ENCODE measurements at regions not wholly inside any gene's neighbourhood (a gene's known extent, or its start where the extent isn't known, plus 50 kb on each side); places are given as distances from the start of the nearest gene placed in this dataset.

- Histone ChIP-seq H3K79me2 (ENCODE audit: control insufficient read depth, low read length) (no peaks in the 10 kb centered on the region), H3K9me3 (ENCODE audit: control insufficient read depth, insufficient read depth, low read length) (no peaks in the 10 kb centered on the region), H3K27ac (ENCODE audit: low read depth, low read length) (no peak overlapping the region), H3K4me3 (ENCODE audit: low read length) (no peak overlapping the region), H3K36me3 (ENCODE audit: control insufficient read depth, low read length) (no peaks in the 10 kb centered on the region), H3K9me2 (replicated peaks; ENCODE audit: control insufficient read depth, low read length) (no peaks in the 10 kb centered on the region), H3F3A (ENCODE audit: control insufficient read depth, insufficient read depth) (no peaks in the 10 kb centered on the region), H4K20me1 (ENCODE audit: control insufficient read depth, insufficient read depth, low read depth, low read length) (no peaks in the 10 kb centered on the region), H3K27me3 (ENCODE audit: control insufficient read depth, low read length) (no peaks in the 10 kb centered on the region), H3K4me2 (ENCODE audit: low read length) (no peak overlapping the region), H3K4me1 (ENCODE audit: control insufficient read depth, low read length) (no peaks in the 10 kb centered on the region)
- no peak for TF ChIP-seq CTCF (IDR thresholded peaks at IDR 0.05; ENCODE audit: low read depth, low read length, poor library complexity, severe bottlenecking)
- no peak for TF ChIP-seq EZH2phosphoT487 (IDR thresholded peaks at IDR 0.05; ENCODE audit: borderline replicate concordance, low read length)
Measured at GRCh38 chr11:80827781-80828180, 1387.0 kb upstream of the TENM4 start.

GRCh38 chr11:80826808-80827207 is 1386.0 kb upstream of the TENM4 start:
- no peak overlapping the region for H3K27ac ChIP-seq (ENCODE audit: low read depth, low read length)
- no peaks in the 10 kb centered on the region for H3K79me2 ChIP-seq (ENCODE audit: control insufficient read depth, low read length)
- H3K4me1 ChIP-seq (ENCODE audit: control insufficient read depth, low read length): no peaks in the 10 kb centered on the region
- H3F3A ChIP-seq (ENCODE audit: control insufficient read depth, insufficient read depth): no peaks in the 10 kb centered on the region
- no peaks in the 10 kb centered on the region for H3K9me2 ChIP-seq (replicated peaks; ENCODE audit: control insufficient read depth, low read length)
- no peak overlapping the region for H3K4me3 ChIP-seq (ENCODE audit: low read length)
- H3K9me3 ChIP-seq (ENCODE audit: control insufficient read depth, insufficient read depth, low read length): no peaks in the 10 kb centered on the region
- no peaks in the 10 kb centered on the region for H3K27me3 ChIP-seq (ENCODE audit: control insufficient read depth, low read length)
- H3K4me2 ChIP-seq (ENCODE audit: low read length): no peak overlapping the region
- TF ChIP-seq CTCF (IDR thresholded peaks at IDR 0.05; ENCODE audit: low read depth, low read length, poor library complexity, severe bottlenecking): no peak
- no peak for TF ChIP-seq EZH2phosphoT487 (IDR thresholded peaks at IDR 0.05; ENCODE audit: borderline replicate concordance, low read length)
- H4K20me1 ChIP-seq (ENCODE audit: control insufficient read depth, insufficient read depth, low read depth, low read length): no peaks in the 10 kb centered on the region
- H3K36me3 ChIP-seq (ENCODE audit: control insufficient read depth, low read length): no peaks in the 10 kb centered on the region

- no peaks in the 10 kb centered on the region for H3K4me1 ChIP-seq (ENCODE audit: control insufficient read depth, low read length)
- no peaks in the 10 kb centered on the region for H4K20me1 ChIP-seq (ENCODE audit: control insufficient read depth, insufficient read depth, low read depth, low read length)
- no peaks in the 10 kb centered on the region for H3K36me3 ChIP-seq (ENCODE audit: control insufficient read depth, low read length)
- no peak overlapping the region for H3K27ac ChIP-seq (ENCODE audit: low read depth, low read length)
- no peak overlapping the region for H3K4me3 ChIP-seq (ENCODE audit: low read length)
- no peaks in the 10 kb centered on the region for H3F3A ChIP-seq (ENCODE audit: control insufficient read depth, insufficient read depth)
- no peaks in the 10 kb centered on the region for H3K9me2 ChIP-seq (replicated peaks; ENCODE audit: control insufficient read depth, low read length)
- no peak for TF ChIP-seq CTCF (IDR thresholded peaks at IDR 0.05; ENCODE audit: low read depth, low read length, poor library complexity, severe bottlenecking)
- no peaks in the 10 kb centered on the region for H3K79me2 ChIP-seq (ENCODE audit: control insufficient read depth, low read length)
- H3K27me3 ChIP-seq (ENCODE audit: control insufficient read depth, low read length): no peaks in the 10 kb centered on the region
- no peaks in the 10 kb centered on the region for H3K9me3 ChIP-seq (ENCODE audit: control insufficient read depth, insufficient read depth, low read length)
- no peak overlapping the region for H3K4me2 ChIP-seq (ENCODE audit: low read length)
Measured at GRCh38 chr11:80822308-80822707, 1381.5 kb upstream of the TENM4 start.

GRCh38 chr11:80819271-80819670 is 1378.4 kb upstream of the TENM4 start:
- Histone ChIP-seq H3K36me3 (ENCODE audit: control insufficient read depth, low read length) (no peaks in the 10 kb centered on the region), H3K27ac (ENCODE audit: low read depth, low read length) (no peak overlapping the region), H3K9me2 (replicated peaks; ENCODE audit: control insufficient read depth, low read length) (no peaks in the 10 kb centered on the region), H4K20me1 (ENCODE audit: control insufficient read depth, insufficient read depth, low read depth, low read length) (no peaks in the 10 kb centered on the region), H3K27me3 (ENCODE audit: control insufficient read depth, low read length) (no peaks in the 10 kb centered on the region), H3K4me2 (ENCODE audit: low read length) (no peak overlapping the region), H3F3A (ENCODE audit: control insufficient read depth, insufficient read depth) (no peaks in the 10 kb centered on the region), H3K4me1 (ENCODE audit: control insufficient read depth, low read length) (no peaks in the 10 kb centered on the region), H3K79me2 (ENCODE audit: control insufficient read depth, low read length) (no peaks in the 10 kb centered on the region), H3K9me3 (ENCODE audit: control insufficient read depth, insufficient read depth, low read length) (no peaks in the 10 kb centered on the region), H3K4me3 (ENCODE audit: low read length) (no peak overlapping the region)
- no peak for TF ChIP-seq CTCF (IDR thresholded peaks at IDR 0.05; ENCODE audit: low read depth, low read length, poor library complexity, severe bottlenecking)
- no peak for TF ChIP-seq EZH2phosphoT487 (IDR thresholded peaks at IDR 0.05; ENCODE audit: borderline replicate concordance, low read length)
